ENCODE measurements at regions not wholly inside any gene's neighbourhood (a gene's known extent, or its start where the extent isn't known, plus 50 kb on each side); places are given as distances from the start of the nearest gene placed in this dataset.

- FAIRE-seq (no peak), DNase-seq (ENCODE audit: extremely low read depth in 1 of 4, low spot score in 3 of 4) (no peak), ATAC-seq (no peak; the same call in 2 of the 3 replicates)
- Histone ChIP-seq H3K79me2 (ENCODE audit: control insufficient read depth, insufficient read depth, low read length) (no peaks in the 10 kb centered on the region), H3K9me3 (replicated peaks; ENCODE audit: control insufficient read depth, insufficient read depth, low read depth, low read length) (no peaks in the 10 kb centered on the region), H3K9ac (ENCODE audit: insufficient read depth in 1 of 2, low read depth in 2 of 2, low read length in 2 of 2) (peak overlapping the region in 1 of 2 experiments; percentile 64; a peak in 3 of 4 replicates), H3K4me3 (no peak overlapping the region), H3K4me2 (ENCODE audit: insufficient read depth, low read length) (no peak overlapping the region; the same call in 1 of the 2 replicates), H2AFZ (ENCODE audit: low read depth, low read length) (peak overlapping the region; percentile 44; the same call in 1 of the 2 replicates), H3K36me3 (ENCODE audit: control insufficient read depth, insufficient read depth, low read length) (no peaks in the 10 kb centered on the region), H3K27me3 (ENCODE audit: control insufficient read depth in 2 of 2, insufficient read depth in 2 of 2, low read length in 2 of 2) (peaks cover 14 to 42% of the 10 kb centered on the region in 2 experiments; a peak in 4 of 5 replicates), H4K20me1 (replicated peaks; ENCODE audit: control insufficient read depth, insufficient read depth, low read length) (no peaks in the 10 kb centered on the region), H3K9me1 (ENCODE audit: control insufficient read depth, insufficient read depth, low read length) (no peaks in the 10 kb centered on the region), H3K4me1 (replicated peaks in 1 of 2; ENCODE audit: control insufficient read depth in 2 of 2, insufficient read depth in 2 of 2, low read length in 2 of 2) (peaks cover 10 to 38% of the 10 kb centered on the region in 2 experiments; a peak in 4 of 5 replicates), H3K27ac (ENCODE audit: extremely low read depth, low read depth, low read length) (no peak overlapping the region)
- intact Hi-C loops (cut with micrococcal nuclease) (no loop called here), in situ Hi-C loops (cut with MboI) (no loop called here)
- ChIA-PET POLR2A (interaction anchor here (1.0 to 1.5 kb wide), 3 partner anchors 9 to 382 kb away, joined by 3 to 6 read pairs (median 3); no protein-coding TSS in a partner anchor), CTCF (ENCODE audit: low intra/inter-chr PET ratio) (interaction anchor here (0.6 kb wide), 1 partner anchor 1395 kb away, joined by 3 read pairs; no protein-coding TSS in a partner anchor)
- no TSS peak for BruUV-seq (replicated peaks)
- no peak for TF ChIP-seq HLTF (IDR thresholded peaks at IDR 0.05)
- TF ChIP-seq ZNF717 (CRISPR knock-in tag; IDR thresholded peaks at IDR 0.05) = no peak
- TF ChIP-seq ZHX1 (conservative IDR thresholded peaks at IDR 0.05; ENCODE audit: low read length) = no peak
- TF ChIP-seq ZNF785 (CRISPR knock-in tag; IDR thresholded peaks at IDR 0.05) = no peak
- no peak for TF ChIP-seq ZNF253 (CRISPR knock-in tag; conservative IDR thresholded peaks at IDR 0.05)
- no peak for TF ChIP-seq ZNF561 (CRISPR knock-in tag; conservative IDR thresholded peaks at IDR 0.05)
- TF ChIP-seq NONO (IDR thresholded peaks at IDR 0.05; ENCODE audit: low read depth in 2 of 2, low read length in 1 of 2) = 0 out of 4 replicates have a peak, but pooled peaks of 1 of the 2 experiments have one; percentile 10
- WGBS (ENCODE audit: insufficient coverage, low coverage, missing lambda C conversion rate) = 28% methylated on average over 7 of the region's 7 CpGs
Measured at GRCh38 chr9:134215420-134215698, 51.0 kb upstream of the RNU6ATAC start.
